Tibial nerve (tissue), 4 donors: ENCODE measurements at regions not wholly inside any gene's neighbourhood (a gene's known extent, or its start where the extent isn't known, plus 50 kb on each side); places are given as distances from the start of the nearest gene placed in this dataset.

ENCODE experiments used
- EP300 ChIP-seq, 2 donors: sonication (generic); formaldehyde crosslinking; IDR thresholded peaks; one replicate each; pipeline ENCODE4 v1.6.1; 2017; ENCODE audit warnings: antibody characterized with exemption in 2 of 2, mild to moderate bottlenecking in 1 of 2
- POLR2A ChIP-seq, 2 donors: fragments of 450-650 bp; IDR thresholded peaks; one replicate each; pipeline ENCODE4 v1.6.1; 2017; ENCODE audit warnings: antibody characterized with exemption in 2 of 2, mild to moderate bottlenecking in 2 of 2, moderate library complexity in 2 of 2
- TF ChIP-seq, protein P1 (sequence below), 5 experiments: fragments of 200-600 bp in 3 of 5; fragments of 450-650 bp in 2 of 5; sonication (generic) in 3 of 5; IDR thresholded peaks; one replicate each; pipeline ENCODE4 v1.5.1; 2016 to 2019; ENCODE audit warnings: antibody characterized with exemption in 5 of 5, mild to moderate bottlenecking in 3 of 5, moderate library complexity in 2 of 5

- TF ChIP-seq, protein P1, sequence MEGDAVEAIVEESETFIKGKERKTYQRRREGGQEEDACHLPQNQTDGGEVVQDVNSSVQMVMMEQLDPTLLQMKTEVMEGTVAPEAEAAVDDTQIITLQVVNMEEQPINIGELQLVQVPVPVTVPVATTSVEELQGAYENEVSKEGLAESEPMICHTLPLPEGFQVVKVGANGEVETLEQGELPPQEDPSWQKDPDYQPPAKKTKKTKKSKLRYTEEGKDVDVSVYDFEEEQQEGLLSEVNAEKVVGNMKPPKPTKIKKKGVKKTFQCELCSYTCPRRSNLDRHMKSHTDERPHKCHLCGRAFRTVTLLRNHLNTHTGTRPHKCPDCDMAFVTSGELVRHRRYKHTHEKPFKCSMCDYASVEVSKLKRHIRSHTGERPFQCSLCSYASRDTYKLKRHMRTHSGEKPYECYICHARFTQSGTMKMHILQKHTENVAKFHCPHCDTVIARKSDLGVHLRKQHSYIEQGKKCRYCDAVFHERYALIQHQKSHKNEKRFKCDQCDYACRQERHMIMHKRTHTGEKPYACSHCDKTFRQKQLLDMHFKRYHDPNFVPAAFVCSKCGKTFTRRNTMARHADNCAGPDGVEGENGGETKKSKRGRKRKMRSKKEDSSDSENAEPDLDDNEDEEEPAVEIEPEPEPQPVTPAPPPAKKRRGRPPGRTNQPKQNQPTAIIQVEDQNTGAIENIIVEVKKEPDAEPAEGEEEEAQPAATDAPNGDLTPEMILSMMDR (IDR thresholded peaks at IDR 0.05): no peak
- TF ChIP-seq POLR2A (IDR thresholded peaks at IDR 0.05) (no peak), EP300 (IDR thresholded peaks at IDR 0.05) (no peak)
These were observed 911.1 kb downstream of the TTLL7 start for GRCh38 chr1:83087851-83088250.
